ENCODE measurements at regions not wholly inside any gene's neighbourhood (a gene's known extent, or its start where the extent isn't known, plus 50 kb on each side); places are given as distances from the start of the nearest gene placed in this dataset.
A peak's percentile ranks its signal among the peaks of the same experiment; 100 is the strongest.

- ChIA-PET POLR2A (no interaction called here), CTCF (interaction anchor here (0.8 to 3.4 kb wide), 3 partner anchors 11 to 92 kb away, joined by 3 to 14 read pairs (median 5); no protein-coding TSS in a partner anchor)
- TF ChIP-seq CTCF (IDR thresholded peaks at IDR 0.05; ENCODE audit: insufficient read depth, low read length, missing control alignments) = no peak
- DNase-seq (ENCODE audit: low read depth, low spot score) = no peak
- no peak overlapping the region for H3K4me3 ChIP-seq (ENCODE audit: low read depth, low read length)
Observed at GRCh38 chr3:170719300-170719699, 133.4 kb upstream of the SLC7A14 start.

GRCh38 chr3:170718848-170719247 lies 133.0 kb upstream of the SLC7A14 start:
- DNase-seq (ENCODE audit: low read depth, low spot score) = no peak
- TF ChIP-seq CTCF (IDR thresholded peaks at IDR 0.05; ENCODE audit: insufficient read depth, low read length, missing control alignments) = no peak
- CTCF ChIA-PET = interaction anchor here (0.8 to 3.4 kb wide), 3 partner anchors 12 to 93 kb away, joined by 3 to 14 read pairs (median 5); no protein-coding TSS in a partner anchor
- POLR2A ChIA-PET = no interaction called here
- no peak overlapping the region for H3K4me3 ChIP-seq (ENCODE audit: low read depth, low read length)

GRCh38 chr3:170717410-170718402 lies 131.8 kb upstream of the SLC7A14 start:
- no peak for DNase-seq (ENCODE audit: low read depth, low spot score)
- CTCF ChIA-PET = interaction anchor here (0.8 to 3.4 kb wide), 5 partner anchors 8 to 304 kb away, joined by 3 to 14 read pairs (median 6); no protein-coding TSS in a partner anchor
- H3K4me3 ChIP-seq (ENCODE audit: low read depth, low read length) = no peak overlapping the region
- no peak for TF ChIP-seq CTCF (IDR thresholded peaks at IDR 0.05; ENCODE audit: insufficient read depth, low read length, missing control alignments)
- POLR2A ChIA-PET = no interaction called here

- no peak for DNase-seq (ENCODE audit: low read depth, low spot score)
- H3K4me3 ChIP-seq (ENCODE audit: low read depth, low read length) = no peak overlapping the region
- TF ChIP-seq CTCF (IDR thresholded peaks at IDR 0.05; ENCODE audit: insufficient read depth, low read length, missing control alignments) = no peak
- ChIA-PET POLR2A (no interaction called here), CTCF (interaction anchor here (1.2 to 3.4 kb wide), 5 partner anchors 8 to 302 kb away, joined by 3 to 14 read pairs (median 6); no protein-coding TSS in a partner anchor)
Observed at GRCh38 chr3:170716172-170716805, 130.4 kb upstream of the SLC7A14 start.

GRCh38 chr3:170714562-170715535 lies 129.0 kb upstream of the SLC7A14 start:
- ChIA-PET CTCF (interaction anchor here (1.2 to 2.4 kb wide), 4 partner anchors 9 to 97 kb away, joined by 3 to 18 read pairs (median 8); no protein-coding TSS in a partner anchor), POLR2A (interaction anchor here (1.1 to 1.5 kb wide), 4 partner anchors 10 to 97 kb away, joined by 3 to 11 read pairs (median 5); no protein-coding TSS in a partner anchor)
- TF ChIP-seq CTCF (IDR thresholded peaks at IDR 0.05; ENCODE audit: insufficient read depth, low read length, missing control alignments) = no peak
- H3K4me3 ChIP-seq (ENCODE audit: low read depth, low read length) = no peak overlapping the region
- DNase-seq (ENCODE audit: low read depth, low spot score) = peak; percentile 77
